ENCODE measurements at regions not wholly inside any gene's neighbourhood (a gene's known extent, or its start where the extent isn't known, plus 50 kb on each side); places are given as distances from the start of the nearest gene placed in this dataset.

DNA sequence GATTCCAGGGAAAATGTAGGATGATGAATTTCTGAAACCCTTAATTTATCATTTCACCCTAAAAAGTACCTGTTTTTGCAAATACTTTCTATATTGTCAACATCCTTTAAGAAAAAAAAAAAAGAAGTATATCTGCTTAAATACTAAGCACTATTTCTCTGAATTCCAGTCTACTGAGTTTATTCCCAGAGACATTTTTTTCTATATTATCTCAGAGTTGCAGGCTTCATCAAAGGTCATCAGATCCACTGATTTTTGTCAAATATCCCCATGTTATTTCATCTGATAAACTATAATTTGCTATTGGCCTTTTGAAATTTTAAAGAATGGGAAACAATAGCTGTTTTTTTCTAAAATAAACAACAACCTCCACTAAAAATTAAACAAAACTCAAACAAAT lies 357.6 kb upstream of the ID4 start:
- no peak overlapping the region for H3K4me3 ChIP-seq (ENCODE audit: low read depth in 2 of 2, low read length in 1 of 2)
- DNase-seq, result no peak
- H3K27me3 ChIP-seq (ENCODE audit: insufficient read depth), result no peaks in the 10 kb centered on the region
- no peaks in the 10 kb centered on the region for H4K20me1 ChIP-seq (ENCODE audit: insufficient read depth)
- no peaks in the 10 kb centered on the region for H3K9me3 ChIP-seq
- no peaks in the 10 kb centered on the region for H3K4me1 ChIP-seq (ENCODE audit: control insufficient read depth in 1 of 2, insufficient read depth in 2 of 2, low read depth in 1 of 2, low read length in 1 of 2)
- H3K9me2 ChIP-seq, result no peaks in the 10 kb centered on the region
- H3K79me2 ChIP-seq (ENCODE audit: insufficient read depth), result no peaks in the 10 kb centered on the region
- CTCF ChIA-PET, result no interaction called here
- POLR2A ChIA-PET, result no interaction called here
- peaks cover 4% of the 10 kb centered on the region for H3F3A ChIP-seq (replicated peaks; ENCODE audit: insufficient read depth)
- no peak for TF ChIP-seq NFIC (IDR thresholded peaks at IDR 0.05; ENCODE audit: borderline replicate concordance)
- TF ChIP-seq MXI1 (IDR thresholded peaks at IDR 0.05; ENCODE audit: low read depth, low read length), result no peak
- TF ChIP-seq USF2 (IDR thresholded peaks at IDR 0.05; ENCODE audit: borderline replicate concordance, low read depth, low read length), result no peak
- TF ChIP-seq, protein P1, sequence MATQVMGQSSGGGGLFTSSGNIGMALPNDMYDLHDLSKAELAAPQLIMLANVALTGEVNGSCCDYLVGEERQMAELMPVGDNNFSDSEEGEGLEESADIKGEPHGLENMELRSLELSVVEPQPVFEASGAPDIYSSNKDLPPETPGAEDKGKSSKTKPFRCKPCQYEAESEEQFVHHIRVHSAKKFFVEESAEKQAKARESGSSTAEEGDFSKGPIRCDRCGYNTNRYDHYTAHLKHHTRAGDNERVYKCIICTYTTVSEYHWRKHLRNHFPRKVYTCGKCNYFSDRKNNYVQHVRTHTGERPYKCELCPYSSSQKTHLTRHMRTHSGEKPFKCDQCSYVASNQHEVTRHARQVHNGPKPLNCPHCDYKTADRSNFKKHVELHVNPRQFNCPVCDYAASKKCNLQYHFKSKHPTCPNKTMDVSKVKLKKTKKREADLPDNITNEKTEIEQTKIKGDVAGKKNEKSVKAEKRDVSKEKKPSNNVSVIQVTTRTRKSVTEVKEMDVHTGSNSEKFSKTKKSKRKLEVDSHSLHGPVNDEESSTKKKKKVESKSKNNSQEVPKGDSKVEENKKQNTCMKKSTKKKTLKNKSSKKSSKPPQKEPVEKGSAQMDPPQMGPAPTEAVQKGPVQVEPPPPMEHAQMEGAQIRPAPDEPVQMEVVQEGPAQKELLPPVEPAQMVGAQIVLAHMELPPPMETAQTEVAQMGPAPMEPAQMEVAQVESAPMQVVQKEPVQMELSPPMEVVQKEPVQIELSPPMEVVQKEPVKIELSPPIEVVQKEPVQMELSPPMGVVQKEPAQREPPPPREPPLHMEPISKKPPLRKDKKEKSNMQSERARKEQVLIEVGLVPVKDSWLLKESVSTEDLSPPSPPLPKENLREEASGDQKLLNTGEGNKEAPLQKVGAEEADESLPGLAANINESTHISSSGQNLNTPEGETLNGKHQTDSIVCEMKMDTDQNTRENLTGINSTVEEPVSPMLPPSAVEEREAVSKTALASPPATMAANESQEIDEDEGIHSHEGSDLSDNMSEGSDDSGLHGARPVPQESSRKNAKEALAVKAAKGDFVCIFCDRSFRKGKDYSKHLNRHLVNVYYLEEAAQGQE (IDR thresholded peaks at IDR 0.05; ENCODE audit: low read depth, low read length), result no peak
- TF ChIP-seq MAX (IDR thresholded peaks at IDR 0.05; ENCODE audit: low read depth), result no peak
- TF ChIP-seq GABPA (IDR thresholded peaks at IDR 0.05; ENCODE audit: low read depth), result no peak
- TF ChIP-seq RCOR1 (IDR thresholded peaks at IDR 0.05; ENCODE audit: low read length), result no peak
- no peak for TF ChIP-seq FOXJ3 (CRISPR knock-in tag; IDR thresholded peaks at IDR 0.05)
- no peak for TF ChIP-seq CTCF (IDR thresholded peaks at IDR 0.05)
- no peak for TF ChIP-seq POLR2AphosphoS5 (IDR thresholded peaks at IDR 0.05; ENCODE audit: low read depth, low read length)
- no peak for TF ChIP-seq TEAD4 (IDR thresholded peaks at IDR 0.05; ENCODE audit: borderline replicate concordance, insufficient read depth)
- no peaks in the 10 kb centered on the region for H3K36me3 ChIP-seq (replicated peaks in 1 of 2; ENCODE audit: control insufficient read depth in 1 of 2, insufficient read depth in 2 of 2, low read length in 1 of 2)
- H2AFZ ChIP-seq (ENCODE audit: low read depth), result no peak overlapping the region
- peak overlapping the region in 1 of 2 experiments; percentile 71; a peak in 2 of 4 replicates for H3K27ac ChIP-seq (ENCODE audit: low read depth in 2 of 2, low read length in 1 of 2)
- no peak overlapping the region for H3K4me2 ChIP-seq
- H3K9ac ChIP-seq, result no peak overlapping the region; the same call in 1 of the 2 replicates
